ENCODE measurements at regions not wholly inside any gene's neighbourhood (a gene's known extent, or its start where the extent isn't known, plus 50 kb on each side); places are given as distances from the start of the nearest gene placed in this dataset.

DNA sequence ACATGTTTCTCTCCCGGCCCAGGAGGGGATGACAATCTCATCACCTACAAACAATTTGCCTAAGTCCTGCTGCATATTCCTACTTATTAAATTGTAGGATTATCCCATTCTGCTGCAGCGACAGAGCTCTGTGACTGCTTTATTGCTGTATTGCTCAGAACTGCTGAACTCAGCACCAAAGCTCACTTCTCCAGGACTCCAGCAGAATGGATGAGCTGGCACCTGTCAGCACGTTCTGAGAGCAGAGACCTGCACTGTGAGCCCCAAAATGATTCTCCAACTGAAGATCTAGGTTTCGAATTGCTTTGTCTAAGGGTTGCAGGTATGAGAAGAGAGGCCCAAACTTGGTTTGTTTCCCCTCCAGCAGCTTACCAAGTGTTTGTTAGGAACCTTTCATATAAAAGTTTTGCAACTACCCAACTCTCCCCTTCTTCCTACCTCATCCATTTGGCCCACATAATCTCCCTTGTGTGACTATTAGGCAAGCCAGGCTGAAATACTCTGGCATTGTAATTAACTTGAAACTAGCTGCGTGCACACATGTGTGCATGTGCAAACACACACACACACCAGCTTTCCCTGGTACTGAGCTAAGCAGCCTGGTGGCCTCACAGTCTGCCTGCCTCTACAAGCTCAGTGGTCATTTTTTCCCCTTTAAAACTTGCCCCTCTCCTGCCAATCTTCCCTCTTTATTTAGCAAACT lies 161.4 kb upstream of the CAMK1G start:
- Histone ChIP-seq H3K4me2 (ENCODE audit: insufficient read depth, low read length) (no peak overlapping the region), H3K4me3 (ENCODE audit: low read depth in 1 of 2, low read length in 2 of 2) (no peak overlapping the region)

GRCh38 chr1:209425959-209426358 lies 157.6 kb upstream of the CAMK1G start:
- TF ChIP-seq EZH2 (IDR thresholded peaks at IDR 0.05; ENCODE audit: borderline replicate concordance, low read depth, low read length, severe bottlenecking), result no peak
- TF ChIP-seq, protein P1, sequence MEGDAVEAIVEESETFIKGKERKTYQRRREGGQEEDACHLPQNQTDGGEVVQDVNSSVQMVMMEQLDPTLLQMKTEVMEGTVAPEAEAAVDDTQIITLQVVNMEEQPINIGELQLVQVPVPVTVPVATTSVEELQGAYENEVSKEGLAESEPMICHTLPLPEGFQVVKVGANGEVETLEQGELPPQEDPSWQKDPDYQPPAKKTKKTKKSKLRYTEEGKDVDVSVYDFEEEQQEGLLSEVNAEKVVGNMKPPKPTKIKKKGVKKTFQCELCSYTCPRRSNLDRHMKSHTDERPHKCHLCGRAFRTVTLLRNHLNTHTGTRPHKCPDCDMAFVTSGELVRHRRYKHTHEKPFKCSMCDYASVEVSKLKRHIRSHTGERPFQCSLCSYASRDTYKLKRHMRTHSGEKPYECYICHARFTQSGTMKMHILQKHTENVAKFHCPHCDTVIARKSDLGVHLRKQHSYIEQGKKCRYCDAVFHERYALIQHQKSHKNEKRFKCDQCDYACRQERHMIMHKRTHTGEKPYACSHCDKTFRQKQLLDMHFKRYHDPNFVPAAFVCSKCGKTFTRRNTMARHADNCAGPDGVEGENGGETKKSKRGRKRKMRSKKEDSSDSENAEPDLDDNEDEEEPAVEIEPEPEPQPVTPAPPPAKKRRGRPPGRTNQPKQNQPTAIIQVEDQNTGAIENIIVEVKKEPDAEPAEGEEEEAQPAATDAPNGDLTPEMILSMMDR (IDR thresholded peaks at IDR 0.05; ENCODE audit: borderline replicate concordance, extremely low read depth, low read length, poor library complexity, severe bottlenecking), result no peak
- Histone ChIP-seq H3K4me2 (ENCODE audit: insufficient read depth, low read length) (no peak overlapping the region), H3K4me3 (ENCODE audit: low read depth in 1 of 2, low read length in 2 of 2) (no peak overlapping the region), H3K36me3 (ENCODE audit: insufficient read depth, low read length) (no peaks in the 10 kb centered on the region), H4K20me1 (ENCODE audit: insufficient read depth, low read length) (no peaks in the 10 kb centered on the region), H3K9me3 (ENCODE audit: insufficient read depth, low read length, severe bottlenecking) (no peaks in the 10 kb centered on the region), H2AFZ (ENCODE audit: low read depth, low read length) (no peak overlapping the region), H3K4me1 (ENCODE audit: insufficient read depth, low read length) (no peaks in the 10 kb centered on the region), H3K27ac (ENCODE audit: low read length) (no peak overlapping the region), H3K27me3 (ENCODE audit: insufficient read depth, low read length, poor library complexity) (peaks cover 16% of the 10 kb centered on the region), H3K79me2 (ENCODE audit: insufficient read depth, low read length) (no peaks in the 10 kb centered on the region), H3K9ac (ENCODE audit: low read depth, low read length) (no peak overlapping the region)
- DNase-seq (peak; percentile 6), ATAC-seq (ENCODE audit: insufficient read depth, low read depth) (peak; percentile 68)

More for the DNA sequence above, 161.4 kb upstream of the CAMK1G start:
- TF ChIP-seq, protein P1 (IDR thresholded peaks at IDR 0.05; ENCODE audit: borderline replicate concordance, extremely low read depth, low read length, poor library complexity, severe bottlenecking), result no peak
- TF ChIP-seq EZH2 (IDR thresholded peaks at IDR 0.05; ENCODE audit: borderline replicate concordance, low read depth, low read length, severe bottlenecking), result no peak
- Histone ChIP-seq H3K9ac (ENCODE audit: low read depth, low read length) (no peak overlapping the region), H3K27me3 (ENCODE audit: insufficient read depth, low read length, poor library complexity) (peaks cover 10% of the 10 kb centered on the region), H4K20me1 (ENCODE audit: insufficient read depth, low read length) (no peaks in the 10 kb centered on the region), H3K27ac (ENCODE audit: low read length) (no peak overlapping the region), H3K36me3 (ENCODE audit: insufficient read depth, low read length) (no peaks in the 10 kb centered on the region), H3K4me1 (ENCODE audit: insufficient read depth, low read length) (no peaks in the 10 kb centered on the region), H3K79me2 (ENCODE audit: insufficient read depth, low read length) (no peaks in the 10 kb centered on the region), H2AFZ (ENCODE audit: low read depth, low read length) (no peak overlapping the region), H3K9me3 (ENCODE audit: insufficient read depth, low read length, severe bottlenecking) (no peaks in the 10 kb centered on the region)
- DNase-seq (no peak), ATAC-seq (ENCODE audit: insufficient read depth, low read depth) (no peak)

GRCh38 chr1:209427277-209427676 lies 156.2 kb upstream of the CAMK1G start:
- no peak for ATAC-seq (ENCODE audit: insufficient read depth, low read depth)
- H4K20me1 ChIP-seq (ENCODE audit: insufficient read depth, low read length), result no peaks in the 10 kb centered on the region
- no peak for TF ChIP-seq EZH2 (IDR thresholded peaks at IDR 0.05; ENCODE audit: borderline replicate concordance, low read depth, low read length, severe bottlenecking)
- TF ChIP-seq, protein P1 (IDR thresholded peaks at IDR 0.05; ENCODE audit: borderline replicate concordance, extremely low read depth, low read length, poor library complexity, severe bottlenecking), result no peak
- no peaks in the 10 kb centered on the region for H3K9me3 ChIP-seq (ENCODE audit: insufficient read depth, low read length, severe bottlenecking)
- H3K79me2 ChIP-seq (ENCODE audit: insufficient read depth, low read length), result no peaks in the 10 kb centered on the region
- no peak overlapping the region for H3K27ac ChIP-seq (ENCODE audit: low read length)
- no peak overlapping the region for H2AFZ ChIP-seq (ENCODE audit: low read depth, low read length)
- no peak for DNase-seq
- peaks cover 16% of the 10 kb centered on the region for H3K27me3 ChIP-seq (ENCODE audit: insufficient read depth, low read length, poor library complexity)
- no peaks in the 10 kb centered on the region for H3K4me1 ChIP-seq (ENCODE audit: insufficient read depth, low read length)
- no peak overlapping the region for H3K9ac ChIP-seq (ENCODE audit: low read depth, low read length)
- H3K4me3 ChIP-seq (ENCODE audit: low read depth in 1 of 2, low read length in 2 of 2), result no peak overlapping the region
- H3K36me3 ChIP-seq (ENCODE audit: insufficient read depth, low read length), result no peaks in the 10 kb centered on the region
- H3K4me2 ChIP-seq (ENCODE audit: insufficient read depth, low read length), result no peak overlapping the region

Data from DND-41 (cell line).